Stimulated activated naive CD8-positive, alpha-beta T cell treated with anti-CD3 and anti-CD28 coated beads, Interleukin-15, amount 100 ng/mL, for 72 hours (primary cell): ENCODE measurements at regions not wholly inside any gene's neighbourhood (a gene's known extent, or its start where the extent isn't known, plus 50 kb on each side); places are given as distances from the start of the nearest gene placed in this dataset.

Experiments used
- ATAC-seq: fragments of 150-1000 bp; cut with Tn5 transposase; 2 replicates; pipeline ENCODE4 v1.10.0; 2021; ENCODE audit warnings: mild to moderate bottlenecking, moderate library complexity
- DNase-seq, 2 donors: peaks; one replicate each; pipeline ENCODE4 v3.0.0; 2021 to 2022
- H3K27ac Mint-ChIP-seq, 2 donors: one replicate each; pipeline ENCODE4 v1.8.0; 2022; ENCODE audit warnings: mild to moderate bottlenecking in 2 of 2, mixed read lengths in 2 of 2, moderate library complexity in 2 of 2
- H3K27me3 Mint-ChIP-seq: one replicate; pipeline ENCODE4 v1.8.0; 2022; ENCODE audit warnings: mixed read lengths
- H3K4me1 Mint-ChIP-seq: one replicate; pipeline ENCODE4 v1.8.0; 2022; ENCODE audit warnings: mild to moderate bottlenecking, mixed read lengths
- H3K4me3 Mint-ChIP-seq, 2 donors: one replicate each; pipeline ENCODE4 v1.8.0; 2022; ENCODE audit warnings: mild to moderate bottlenecking in 2 of 2, mixed read lengths in 2 of 2, moderate library complexity in 1 of 2
- H3K9me3 Mint-ChIP-seq, 2 donors: one replicate each; pipeline ENCODE4 v1.8.0; 2022; ENCODE audit warnings: mixed read lengths in 2 of 2

DNA sequence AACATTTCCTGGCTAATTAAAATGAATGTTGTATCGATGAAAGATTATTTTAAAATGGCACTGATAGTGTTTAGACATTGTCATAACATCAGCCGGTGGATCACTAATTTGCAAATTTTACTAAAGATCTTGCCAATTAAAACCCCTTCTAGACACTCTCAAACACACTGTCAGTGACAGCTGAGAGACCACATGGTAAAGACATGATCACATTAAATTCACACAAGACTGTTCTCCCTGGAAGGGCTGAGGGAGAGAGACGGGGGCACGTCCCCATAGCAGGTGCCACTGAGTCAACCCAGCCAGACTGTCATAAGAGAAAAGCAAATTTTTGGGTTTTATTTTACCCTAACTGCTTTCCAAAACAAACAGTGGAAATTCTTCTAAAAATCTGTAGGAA is 306.0 kb downstream of the TXNL1 start:
- no peak overlapping the region for H3K4me3 Mint-ChIP-seq
- no peak for ATAC-seq
- no peak for DNase-seq
- H3K27me3 Mint-ChIP-seq: no peaks in the 10 kb centered on the region
- H3K9me3 Mint-ChIP-seq: no peaks in the 10 kb centered on the region
- H3K27ac Mint-ChIP-seq: no peak overlapping the region
- H3K4me1 Mint-ChIP-seq: no peaks in the 10 kb centered on the region

DNA sequence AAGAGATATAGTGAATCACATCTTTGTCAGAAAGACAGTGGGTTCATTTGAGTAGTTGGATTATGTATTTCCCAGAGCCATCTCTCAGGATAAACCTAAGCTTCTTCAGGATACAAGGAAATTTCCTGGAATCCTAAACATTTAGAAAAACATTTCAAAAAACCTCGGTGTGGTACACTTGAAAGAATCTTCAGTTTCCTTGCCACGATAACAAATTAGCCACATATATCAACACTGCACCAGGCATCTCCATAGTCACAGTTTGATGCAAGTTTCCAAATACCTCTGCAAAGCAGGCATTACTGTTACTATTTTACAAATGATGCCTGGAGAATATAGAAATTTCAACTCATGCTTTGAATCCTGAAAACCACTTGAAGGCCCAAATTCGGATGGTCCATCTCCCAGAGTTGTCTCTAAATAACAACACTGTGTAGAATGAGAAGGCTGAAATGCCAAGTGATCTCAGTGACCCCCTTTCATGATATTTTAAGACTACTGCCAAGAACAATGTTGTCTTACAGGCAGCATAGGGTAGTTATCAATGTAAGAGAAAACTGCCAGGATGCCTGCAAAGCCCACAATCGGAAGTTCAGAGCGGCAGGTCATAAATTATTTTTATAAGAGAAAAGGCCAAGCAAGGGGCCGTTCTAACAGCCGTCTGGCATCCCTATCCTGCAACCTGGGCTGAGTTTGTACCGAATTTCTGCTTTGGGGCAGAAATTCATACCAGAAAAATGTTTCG is 307.9 kb downstream of the TXNL1 start:
- Mint-ChIP-seq H3K27me3 (no peaks in the 10 kb centered on the region), H3K4me1 (no peaks in the 10 kb centered on the region), H3K4me3 (no peak overlapping the region), H3K9me3 (no peaks in the 10 kb centered on the region), H3K27ac (no peak overlapping the region)
- DNase-seq: no peak
- no peak for ATAC-seq

DNA sequence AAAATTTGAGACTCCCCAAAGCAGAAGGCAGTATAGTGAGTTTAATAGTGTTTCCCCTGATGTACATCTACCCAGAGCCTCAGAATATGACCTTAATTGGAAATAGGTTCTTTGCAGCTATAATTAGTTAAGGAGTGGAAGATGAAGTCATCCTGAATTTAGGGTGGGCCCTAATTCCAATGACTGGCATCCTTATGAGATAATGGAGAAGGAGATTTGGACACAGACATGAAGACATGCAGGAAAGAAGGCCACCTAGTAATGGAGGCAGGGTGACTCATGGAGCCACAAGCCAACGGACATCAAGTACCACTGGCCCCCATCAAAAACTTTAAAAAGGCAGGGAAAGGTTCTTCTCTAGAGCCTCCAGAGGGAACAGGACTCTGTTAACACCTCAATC is 308.9 kb downstream of the TXNL1 start:
- Mint-ChIP-seq H3K4me1 (no peaks in the 10 kb centered on the region), H3K27ac (no peak overlapping the region), H3K4me3 (no peak overlapping the region), H3K27me3 (no peaks in the 10 kb centered on the region), H3K9me3 (no peaks in the 10 kb centered on the region)
- ATAC-seq (no peak), DNase-seq (no peak)

DNA sequence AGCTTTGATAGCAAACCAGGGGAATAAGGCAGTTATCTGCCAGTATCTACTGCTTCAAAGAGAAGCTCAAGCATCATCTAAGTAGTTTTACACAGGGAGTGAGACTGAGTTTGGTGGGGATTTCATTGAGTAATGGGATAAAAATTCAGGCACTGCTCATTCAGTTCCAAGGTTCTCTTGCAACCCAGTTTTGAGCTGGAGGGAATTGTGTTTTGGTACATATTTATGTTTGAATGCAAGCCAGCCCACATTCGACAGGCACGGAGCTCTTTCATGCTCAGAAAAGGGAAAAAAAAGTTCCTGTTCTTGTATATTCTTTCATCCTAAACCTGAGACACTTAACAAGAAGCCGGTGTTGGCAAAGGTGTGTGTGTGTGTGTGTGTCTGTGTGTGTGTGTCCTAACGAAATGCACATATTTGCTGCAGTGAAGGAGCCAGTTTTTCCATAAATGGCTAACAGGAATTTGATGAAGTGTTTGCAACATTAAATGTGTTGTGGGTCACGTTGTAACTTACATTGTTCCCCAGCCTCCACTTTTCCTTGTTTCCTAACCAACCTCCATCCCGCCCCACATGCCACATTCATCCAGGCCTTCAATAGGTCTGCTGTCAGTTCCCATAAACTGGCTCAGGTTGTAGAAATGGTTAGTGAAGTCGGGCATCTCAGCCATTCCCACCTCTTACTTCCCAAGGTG is 311.1 kb downstream of the TXNL1 start:
- H3K9me3 Mint-ChIP-seq: no peaks in the 10 kb centered on the region
- no peaks in the 10 kb centered on the region for H3K27me3 Mint-ChIP-seq
- ATAC-seq (no peak), DNase-seq (no peak)
- H3K4me1 Mint-ChIP-seq: no peaks in the 10 kb centered on the region
- no peak overlapping the region for H3K4me3 Mint-ChIP-seq
- no peak overlapping the region for H3K27ac Mint-ChIP-seq

DNA sequence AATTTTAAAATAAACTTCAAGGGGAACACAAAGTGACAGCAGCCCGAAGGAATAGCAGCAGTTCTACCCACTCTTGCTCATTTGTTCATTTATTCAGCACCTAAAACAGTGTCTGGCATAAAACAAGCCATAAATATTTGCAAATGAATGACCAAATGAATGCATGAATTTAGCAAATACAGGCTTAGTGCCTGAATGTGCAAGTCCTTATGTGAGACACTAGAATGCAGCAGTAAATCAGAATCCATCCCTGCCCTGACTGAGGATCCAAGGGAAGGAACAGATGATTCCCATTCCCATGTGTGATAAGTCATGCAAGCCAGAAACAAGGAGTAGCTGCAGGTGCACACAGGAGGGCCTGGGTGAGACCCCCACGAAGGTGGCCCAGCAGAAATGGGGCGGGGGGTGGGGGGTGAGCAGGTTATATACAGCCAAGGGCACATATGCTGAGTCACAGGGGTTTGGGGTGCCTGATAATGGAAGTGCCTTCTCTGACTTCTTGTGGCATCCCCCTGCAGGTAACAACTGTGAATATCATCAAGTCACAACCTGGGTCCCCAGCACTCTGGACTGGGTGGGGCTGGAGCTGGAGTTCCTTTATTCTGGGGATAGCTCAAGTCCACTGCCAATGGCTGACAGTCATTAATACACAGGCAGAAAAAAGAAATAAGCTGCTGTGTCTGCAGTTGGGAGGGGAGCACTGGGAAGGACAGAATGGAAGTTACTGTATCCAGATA is 311.9 kb downstream of the TXNL1 start:
- Mint-ChIP-seq H3K4me1 (no peaks in the 10 kb centered on the region), H3K27ac (no peak overlapping the region), H3K4me3 (no peak overlapping the region), H3K27me3 (no peaks in the 10 kb centered on the region), H3K9me3 (no peaks in the 10 kb centered on the region)
- ATAC-seq (no peak), DNase-seq (no peak)

DNA sequence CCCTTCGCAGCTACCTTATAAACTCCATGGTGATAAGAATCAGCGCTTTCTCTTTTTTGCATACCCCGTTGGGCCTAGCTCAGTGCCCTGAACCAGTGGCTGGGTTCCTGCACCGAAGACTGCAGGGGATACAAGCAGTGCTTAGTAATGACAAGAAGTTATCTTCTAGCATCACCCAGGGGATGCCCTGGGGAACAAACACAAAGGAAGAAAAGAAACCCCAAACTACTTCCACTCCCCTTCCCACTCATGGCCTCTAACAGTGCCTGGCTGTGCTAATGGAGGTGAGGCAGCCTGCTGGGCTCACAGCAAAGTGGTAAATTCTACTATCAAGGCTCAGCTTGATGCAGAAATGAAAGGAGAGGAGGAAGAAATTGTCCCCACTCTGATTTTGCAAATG is 314.7 kb downstream of the TXNL1 start:
- Mint-ChIP-seq H3K4me3 (no peak overlapping the region), H3K27ac (no peak overlapping the region), H3K27me3 (no peaks in the 10 kb centered on the region), H3K4me1 (no peaks in the 10 kb centered on the region), H3K9me3 (no peaks in the 10 kb centered on the region)
- DNase-seq (no peak), ATAC-seq (no peak)

DNA sequence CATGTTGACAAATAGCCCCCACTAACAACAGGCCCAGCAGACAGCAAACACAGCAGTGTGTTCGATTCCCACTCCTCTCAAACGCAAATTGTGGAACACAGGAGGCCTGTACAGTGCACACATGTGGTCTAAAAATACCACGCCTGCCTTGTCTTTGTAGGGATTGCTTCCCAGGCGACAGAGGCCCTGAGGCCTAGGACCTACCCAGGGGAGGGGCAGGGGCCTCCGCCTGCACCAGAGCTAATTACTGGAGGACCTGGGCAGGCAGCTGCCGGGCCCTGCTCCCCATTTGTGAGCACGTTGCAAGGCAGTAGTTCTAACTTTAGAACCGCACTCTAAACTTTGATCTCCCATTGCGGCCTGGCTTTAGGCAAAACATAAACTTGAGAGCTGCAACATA is 316.0 kb downstream of the TXNL1 start:
- DNase-seq (no peak), ATAC-seq (no peak)
- Mint-ChIP-seq H3K27ac (no peak overlapping the region), H3K9me3 (no peaks in the 10 kb centered on the region), H3K27me3 (no peaks in the 10 kb centered on the region), H3K4me3 (no peak overlapping the region), H3K4me1 (no peaks in the 10 kb centered on the region)

DNA sequence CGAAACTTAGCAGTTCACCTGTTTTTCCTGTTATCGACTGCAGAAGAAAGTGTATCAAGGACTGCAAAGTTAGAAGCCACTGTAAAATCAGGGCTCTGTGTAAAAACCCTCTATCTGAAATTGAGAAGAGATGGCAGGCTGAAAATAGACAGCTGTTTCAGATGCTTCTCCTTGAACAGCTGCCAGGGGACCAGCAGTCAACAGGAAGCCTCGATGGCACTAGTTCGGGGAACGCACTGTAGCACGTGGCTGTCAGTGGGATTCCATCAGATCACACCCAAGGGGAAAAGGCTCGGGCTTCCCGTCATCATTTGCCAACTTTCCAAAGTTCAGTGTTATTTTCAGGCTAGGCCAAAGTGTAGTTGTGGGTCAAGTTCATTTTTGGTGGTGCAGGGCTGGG is 316.9 kb downstream of the TXNL1 start:
- Mint-ChIP-seq H3K27me3 (no peaks in the 10 kb centered on the region), H3K4me1 (no peaks in the 10 kb centered on the region), H3K27ac (no peak overlapping the region), H3K4me3 (no peak overlapping the region), H3K9me3 (no peaks in the 10 kb centered on the region)
- ATAC-seq: no peak
- DNase-seq: no peak

DNA sequence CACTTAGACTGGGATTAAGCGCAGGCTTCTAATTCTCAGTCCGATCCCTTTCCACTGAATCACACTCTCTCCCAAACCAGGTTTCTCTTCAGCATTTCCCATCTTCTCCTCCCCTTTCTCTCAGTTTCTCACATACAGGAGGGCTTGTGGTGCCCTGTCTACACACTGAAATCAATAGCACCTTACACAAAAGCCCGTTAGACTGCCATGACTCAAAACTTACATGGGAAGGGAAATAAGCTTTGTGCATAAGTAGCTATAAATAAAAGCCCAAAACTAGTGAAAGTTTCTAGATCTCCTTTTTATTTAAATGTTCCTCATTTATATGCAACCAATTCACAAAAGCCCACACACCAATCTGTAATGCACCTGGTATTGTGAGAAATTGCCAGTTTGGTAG is 318.4 kb downstream of the TXNL1 start:
- no peak for DNase-seq
- H3K27ac Mint-ChIP-seq: no peak overlapping the region
- no peaks in the 10 kb centered on the region for H3K9me3 Mint-ChIP-seq
- no peaks in the 10 kb centered on the region for H3K4me1 Mint-ChIP-seq
- H3K27me3 Mint-ChIP-seq: no peaks in the 10 kb centered on the region
- H3K4me3 Mint-ChIP-seq: no peak overlapping the region
- no peak for ATAC-seq

DNA sequence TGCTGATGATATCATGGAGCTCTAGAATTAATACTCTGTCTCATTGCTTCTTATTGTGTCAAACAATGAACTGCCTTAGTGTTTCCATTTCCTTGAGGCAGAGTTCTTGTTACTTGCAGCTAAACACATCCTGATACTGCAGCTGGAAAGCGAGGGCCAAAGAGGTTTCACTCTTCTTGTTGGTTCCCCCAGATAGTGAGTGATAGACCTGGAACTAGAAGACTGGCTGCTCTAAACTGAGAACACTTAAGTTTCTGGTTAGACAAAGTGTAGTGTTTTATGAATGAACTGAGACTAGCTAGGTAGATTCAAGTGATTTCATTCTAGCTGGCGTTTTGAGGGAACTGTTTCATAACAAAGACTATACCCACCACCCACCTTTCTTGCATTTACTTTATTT is 321.7 kb downstream of the TXNL1 start:
- Mint-ChIP-seq H3K27me3 (no peaks in the 10 kb centered on the region), H3K9me3 (no peaks in the 10 kb centered on the region), H3K4me1 (no peaks in the 10 kb centered on the region), H3K27ac (no peak overlapping the region), H3K4me3 (no peak overlapping the region)
- no peak for ATAC-seq
- DNase-seq: no peak

DNA sequence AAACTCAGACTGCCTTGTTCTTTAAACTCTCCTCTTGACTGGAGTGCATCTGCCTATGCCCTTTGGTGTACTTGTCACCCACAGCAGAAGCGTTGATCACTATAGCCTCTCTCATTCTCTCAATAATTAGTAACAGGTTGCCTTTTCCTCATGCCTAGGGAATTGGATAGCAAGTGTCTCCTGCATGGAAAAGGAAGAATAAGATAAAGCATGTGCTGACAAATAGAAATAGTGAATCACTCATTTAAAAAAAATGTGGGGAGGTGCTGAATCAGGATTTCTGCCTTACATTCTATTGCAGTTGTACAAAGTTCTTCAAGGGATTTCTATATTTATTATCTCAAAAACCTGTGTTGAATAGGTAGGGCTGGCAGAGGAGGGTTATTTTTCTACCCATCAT is 323.0 kb downstream of the TXNL1 start:
- no peak for ATAC-seq
- H3K27me3 Mint-ChIP-seq: no peaks in the 10 kb centered on the region
- no peak overlapping the region for H3K27ac Mint-ChIP-seq
- no peak for DNase-seq
- H3K9me3 Mint-ChIP-seq: no peaks in the 10 kb centered on the region
- H3K4me3 Mint-ChIP-seq: no peak overlapping the region
- no peaks in the 10 kb centered on the region for H3K4me1 Mint-ChIP-seq

DNA sequence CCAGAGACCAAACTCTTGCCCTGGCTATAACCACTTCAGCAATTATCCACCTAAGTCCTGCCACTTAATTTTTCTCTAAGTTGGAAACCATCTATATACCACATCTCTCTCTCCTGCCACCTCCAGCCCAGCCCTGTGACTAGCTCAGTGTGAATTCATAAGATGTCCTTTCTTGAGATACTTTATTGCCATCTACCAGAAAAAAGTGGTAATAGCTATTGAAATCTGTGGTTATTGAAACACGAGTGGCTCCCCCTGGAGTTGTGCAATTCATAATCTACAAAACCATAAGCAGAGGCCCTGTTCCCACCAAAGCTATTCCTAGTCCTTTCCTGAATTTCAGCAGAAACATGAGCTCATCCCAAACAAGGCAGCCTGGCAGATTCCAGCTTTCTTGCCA is 324.0 kb downstream of the TXNL1 start:
- ATAC-seq: no peak
- no peak for DNase-seq
- Mint-ChIP-seq H3K27ac (no peak overlapping the region), H3K27me3 (no peaks in the 10 kb centered on the region), H3K4me1 (no peaks in the 10 kb centered on the region), H3K4me3 (no peak overlapping the region), H3K9me3 (no peaks in the 10 kb centered on the region)

DNA sequence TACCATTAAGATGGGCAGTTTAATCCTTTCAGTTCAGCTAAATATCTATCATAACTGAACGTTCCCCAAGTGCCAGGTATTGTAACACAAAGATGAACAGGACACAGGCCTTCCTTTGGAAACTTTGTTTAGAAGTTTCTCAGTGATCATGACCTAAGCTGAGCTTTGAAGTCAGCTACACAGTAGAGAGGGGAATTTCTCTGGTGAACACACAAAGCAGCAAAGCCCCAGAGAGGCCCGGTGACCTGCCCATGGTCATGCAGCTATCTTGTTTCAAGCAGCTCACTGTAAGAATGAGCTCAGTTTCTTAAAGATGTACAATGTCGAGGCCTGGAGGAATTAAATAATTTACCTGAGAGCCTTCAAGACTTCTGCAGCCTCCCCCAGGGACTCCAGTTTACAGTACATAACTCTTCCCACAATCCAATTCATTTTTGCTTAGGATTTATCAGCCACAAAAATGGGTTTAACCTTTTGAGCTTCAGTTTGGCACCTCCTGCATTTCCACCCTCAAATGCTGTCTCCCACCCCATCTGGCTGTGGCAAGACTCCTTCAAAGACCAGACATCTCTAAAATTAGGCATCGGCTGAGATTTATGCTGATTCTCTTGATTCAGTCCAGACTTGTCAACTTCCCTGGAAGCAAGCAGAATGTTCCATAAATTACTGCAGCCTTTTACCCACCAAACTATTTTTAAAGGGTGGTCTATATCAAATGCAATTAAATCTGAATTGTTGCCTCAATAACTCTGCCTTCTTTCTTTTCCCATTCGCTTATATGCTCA is 325.6 kb downstream of the TXNL1 start:
- H3K27ac Mint-ChIP-seq: no peak overlapping the region
- H3K4me3 Mint-ChIP-seq: no peak overlapping the region
- H3K4me1 Mint-ChIP-seq: no peaks in the 10 kb centered on the region
- H3K9me3 Mint-ChIP-seq: no peaks in the 10 kb centered on the region
- no peak for ATAC-seq
- no peaks in the 10 kb centered on the region for H3K27me3 Mint-ChIP-seq
- DNase-seq: no peak

DNA sequence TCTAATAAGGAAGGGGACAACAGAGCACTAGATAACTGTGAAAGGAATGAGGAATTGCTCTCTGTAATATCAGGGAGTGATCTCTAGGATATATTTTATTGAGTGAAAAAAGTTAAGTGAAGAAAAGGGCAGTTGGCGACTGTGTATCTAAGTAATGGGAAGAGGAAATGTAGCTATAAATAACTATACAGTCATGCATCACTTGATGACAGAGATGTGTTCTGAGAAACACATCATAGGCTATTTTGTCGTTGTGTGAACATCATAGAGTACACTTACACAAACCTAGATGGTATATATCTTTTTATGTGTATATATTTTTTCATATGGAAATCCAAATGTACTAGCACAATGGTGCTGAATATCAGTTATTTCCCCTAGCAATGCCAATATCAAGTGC is 329.3 kb downstream of the TXNL1 start:
- DNase-seq (no peak), ATAC-seq (no peak)
- no peak overlapping the region for H3K27ac Mint-ChIP-seq
- H3K4me1 Mint-ChIP-seq: no peaks in the 10 kb centered on the region
- H3K4me3 Mint-ChIP-seq: no peak overlapping the region
- H3K9me3 Mint-ChIP-seq: no peaks in the 10 kb centered on the region
- H3K27me3 Mint-ChIP-seq: no peaks in the 10 kb centered on the region

DNA sequence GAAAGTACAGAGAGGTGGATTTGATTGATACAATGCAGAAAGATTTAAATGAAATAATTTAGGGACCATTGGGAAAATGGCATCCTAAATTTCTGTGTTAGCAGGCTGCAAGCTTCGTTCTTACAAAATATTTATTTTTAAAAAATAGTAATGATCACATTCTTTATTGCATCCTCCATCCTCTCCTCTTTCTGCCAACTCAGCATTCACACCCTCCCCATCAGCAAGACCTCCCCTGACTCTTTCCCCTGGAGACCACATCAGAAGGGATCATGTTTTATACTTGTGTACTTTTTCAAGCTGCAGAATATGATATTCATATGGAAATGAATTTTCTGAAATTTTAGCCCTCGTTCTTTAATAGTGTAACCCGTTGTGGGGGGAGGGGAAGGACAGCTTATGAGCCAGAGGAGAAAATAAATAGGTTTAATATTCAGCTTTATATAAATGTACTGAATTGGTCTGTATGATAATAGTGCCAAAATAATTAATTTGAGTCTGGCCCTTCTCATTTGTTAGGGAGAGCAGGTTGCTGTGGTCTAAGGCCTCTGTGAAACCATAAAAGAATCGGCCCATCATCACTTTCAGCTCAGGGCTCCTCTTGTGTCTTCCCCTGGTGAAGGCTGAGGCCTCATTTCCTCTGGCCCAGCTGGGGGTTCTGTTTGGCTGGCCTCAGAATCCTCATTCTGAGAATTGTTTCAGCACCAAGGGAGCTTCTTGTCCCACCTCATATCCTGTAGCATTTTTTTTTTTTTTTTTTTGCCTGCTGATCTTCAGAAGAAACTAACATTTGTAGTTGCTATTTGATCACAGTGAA is 330.8 kb downstream of the TXNL1 start:
- no peak for DNase-seq
- no peaks in the 10 kb centered on the region for H3K4me1 Mint-ChIP-seq
- H3K27ac Mint-ChIP-seq: peak overlapping the region in 1 of 2 donors; percentile 64
- H3K4me3 Mint-ChIP-seq: no peak overlapping the region
- H3K27me3 Mint-ChIP-seq: no peaks in the 10 kb centered on the region
- no peaks in the 10 kb centered on the region for H3K9me3 Mint-ChIP-seq
- no peak for ATAC-seq
